ENCODE measurements at regions not wholly inside any gene's neighbourhood (a gene's known extent, or its start where the extent isn't known, plus 50 kb on each side); places are given as distances from the start of the nearest gene placed in this dataset.

DNA sequence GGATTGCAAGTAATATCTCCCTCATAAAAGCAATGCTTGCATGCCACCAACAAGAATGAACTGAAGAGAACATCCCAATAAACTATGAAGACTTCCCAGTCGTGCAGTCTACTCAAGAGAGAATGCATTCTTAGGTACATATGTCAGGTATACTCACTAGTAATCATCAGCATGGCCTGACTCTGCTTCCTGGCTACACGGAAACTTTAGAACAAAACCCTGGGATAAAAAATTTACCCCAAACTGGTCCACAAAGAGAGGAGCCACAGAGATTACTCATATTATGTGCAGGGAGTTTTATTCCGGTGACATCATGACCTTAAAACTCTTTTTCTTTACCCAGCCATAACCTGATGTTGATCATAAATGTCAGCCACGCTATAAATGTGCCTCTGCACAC is 57.5 kb upstream of the PAPPA start:
- Histone ChIP-seq H3K18ac (ENCODE audit: insufficient read length, low read depth, low read length) (no peak overlapping the region), H3K4me1 (ENCODE audit: insufficient read depth, low read length) (no peaks in the 10 kb centered on the region; the same call in 1 of the 2 replicates), H3K9ac (ENCODE audit: extremely low read depth, insufficient read length, low read length) (no peak overlapping the region), H3K23me2 (ENCODE audit: insufficient read length, low read depth, low read length, poor library complexity, severe bottlenecking) (no peaks in the 10 kb centered on the region), H2BK15ac (ENCODE audit: low read depth, low read length) (no peak overlapping the region), H3K27ac (ENCODE audit: insufficient read length, low read depth, low read length) (no peak overlapping the region), H3K27me3 (ENCODE audit: insufficient read depth, low read length) (no peaks in the 10 kb centered on the region), H4K91ac (ENCODE audit: insufficient read length, low read depth, low read length) (no peak overlapping the region), H3K79me2 (ENCODE audit: insufficient read depth, low read length) (no peaks in the 10 kb centered on the region), H2BK120ac (ENCODE audit: low read depth, low read length, poor library complexity, severe bottlenecking) (no peak overlapping the region), H3K23ac (ENCODE audit: insufficient read length, low read depth, low read length) (no peak overlapping the region), H4K8ac (replicated peaks; ENCODE audit: insufficient read length, low read depth, low read length) (no peak overlapping the region), H3K9me3 (ENCODE audit: control insufficient read depth, low read depth, low read length) (no peaks in the 10 kb centered on the region), H4K5ac (ENCODE audit: insufficient read length, low read depth, low read length) (no peak overlapping the region), H2BK5ac (ENCODE audit: insufficient read length, low read length) (no peak overlapping the region), H2BK12ac (ENCODE audit: insufficient read length, low read depth, low read length) (no peak overlapping the region), H4K20me1 (ENCODE audit: control insufficient read depth, insufficient read depth, insufficient read length) (no peaks in the 10 kb centered on the region), H3K14ac (ENCODE audit: insufficient read depth, low read length) (no peak overlapping the region), H2BK20ac (ENCODE audit: low read depth, low read length, poor library complexity, severe bottlenecking) (no peak overlapping the region), H3K79me1 (ENCODE audit: insufficient read depth, low read depth, low read length, poor library complexity, severe bottlenecking) (no peaks in the 10 kb centered on the region), H2AK5ac (ENCODE audit: insufficient read length, low read length) (no peak overlapping the region), H3K4me2 (ENCODE audit: insufficient read depth, insufficient read length, low read length) (no peak overlapping the region), H2AFZ (ENCODE audit: low read length) (no peak overlapping the region), H3T11ph (ENCODE audit: low read length) (no peak overlapping the region), H3K4ac (ENCODE audit: low read depth, low read length) (no peak overlapping the region), H3K56ac (ENCODE audit: insufficient read length, low read depth, low read length) (no peak overlapping the region)
- WGBS (ENCODE audit: extremely low coverage, insufficient read length, low lambda C conversion rate), result no CpG with 5 or more reads among the region's 4 CpGs
- H3K9me3 Mint-ChIP-seq, result no peaks in the 10 kb centered on the region
- H3K36me3 Mint-ChIP-seq (ENCODE audit: insufficient read depth in 1 of 3, low read depth in 3 of 3), result peaks cover 0 to 1% (median 0%) of the 10 kb centered on the region in 3 experiments; a peak in 1 of 7 replicates
- H3K4me3 Mint-ChIP-seq, result no peak overlapping the region
- TF ChIP-seq, protein P1, sequence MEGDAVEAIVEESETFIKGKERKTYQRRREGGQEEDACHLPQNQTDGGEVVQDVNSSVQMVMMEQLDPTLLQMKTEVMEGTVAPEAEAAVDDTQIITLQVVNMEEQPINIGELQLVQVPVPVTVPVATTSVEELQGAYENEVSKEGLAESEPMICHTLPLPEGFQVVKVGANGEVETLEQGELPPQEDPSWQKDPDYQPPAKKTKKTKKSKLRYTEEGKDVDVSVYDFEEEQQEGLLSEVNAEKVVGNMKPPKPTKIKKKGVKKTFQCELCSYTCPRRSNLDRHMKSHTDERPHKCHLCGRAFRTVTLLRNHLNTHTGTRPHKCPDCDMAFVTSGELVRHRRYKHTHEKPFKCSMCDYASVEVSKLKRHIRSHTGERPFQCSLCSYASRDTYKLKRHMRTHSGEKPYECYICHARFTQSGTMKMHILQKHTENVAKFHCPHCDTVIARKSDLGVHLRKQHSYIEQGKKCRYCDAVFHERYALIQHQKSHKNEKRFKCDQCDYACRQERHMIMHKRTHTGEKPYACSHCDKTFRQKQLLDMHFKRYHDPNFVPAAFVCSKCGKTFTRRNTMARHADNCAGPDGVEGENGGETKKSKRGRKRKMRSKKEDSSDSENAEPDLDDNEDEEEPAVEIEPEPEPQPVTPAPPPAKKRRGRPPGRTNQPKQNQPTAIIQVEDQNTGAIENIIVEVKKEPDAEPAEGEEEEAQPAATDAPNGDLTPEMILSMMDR (conservative IDR thresholded peaks at IDR 0.05), result no peak
- DNase-seq, result no peak
- H3K4me1 Mint-ChIP-seq, result peaks cover 8 to 9% of the 10 kb centered on the region in 2 experiments
- no peaks in the 10 kb centered on the region for H3K27me3 Mint-ChIP-seq (ENCODE audit: low read depth)
- no peak overlapping the region for H3K27ac Mint-ChIP-seq
